Activated CD8-positive, alpha-beta T cell treated with anti-CD3 and anti-CD28 coated beads for 36 hours (primary cell): ENCODE measurements at regions not wholly inside any gene's neighbourhood (a gene's known extent, or its start where the extent isn't known, plus 50 kb on each side); places are given as distances from the start of the nearest gene placed in this dataset.

Experiments used
- ATAC-seq: fragments of 200-7000 bp; cut with Tn5 transposase; one replicate; pipeline ENCODE4 v1.10.0; 2021; ENCODE audit warnings: mild to moderate bottlenecking, moderate library complexity
- CTCF ChIA-PET: fragments of 350-600 bp; sonication (Branson Sonifier 250); formaldehyde crosslinking; loops from one replicate; lab custom pipeline; 2021; ENCODE audit warnings: antibody characterized with exemption; lab: Charles Lee
- POLR2A ChIA-PET: fragments of 350-600 bp; sonication (Branson Sonifier 250); formaldehyde crosslinking; loops from one replicate; lab custom pipeline; 2021; ENCODE audit warnings: antibody characterized with exemption; lab: Charles Lee
- DNase-seq: peaks from one replicate; pipeline ENCODE4 v3.0.0-alpha.2; 2020
- H3K27ac Mint-ChIP-seq: one replicate; pipeline ENCODE4 v1.8.0; 2021; ENCODE audit warnings: mild to moderate bottlenecking, mixed read lengths
- H3K27me3 Mint-ChIP-seq: one replicate; pipeline ENCODE4 v1.8.0; 2021; ENCODE audit warnings: mixed read lengths
- H3K36me3 Mint-ChIP-seq: one replicate; pipeline ENCODE4 v1.8.0; 2021; ENCODE audit warnings: low read depth, mixed read lengths
- H3K4me1 Mint-ChIP-seq: one replicate; pipeline ENCODE4 v1.8.0; 2021; ENCODE audit warnings: low read depth, mixed read lengths
- H3K4me3 Mint-ChIP-seq: one replicate; pipeline ENCODE4 v1.8.0; 2021; ENCODE audit warnings: mild to moderate bottlenecking, moderate library complexity, mixed read lengths
- H3K9me3 Mint-ChIP-seq: one replicate; pipeline ENCODE4 v1.8.0; 2021; ENCODE audit warnings: mixed read lengths
- CTCF ChIP-seq: fragments of 200-600 bp; IDR thresholded peaks from one replicate; pipeline ENCODE4 v1.8.0; 2022; ENCODE audit warnings: antibody characterized with exemption, mild to moderate bottlenecking
- intact Hi-C: fragments of 100-400 bp; cut with micrococcal nuclease; formaldehyde crosslinking; loops from one replicate; pipeline ENCODE4 v1.10.0; 2022

- intact Hi-C loops, result no loop called here
Observed at GRCh38 chr1:82724246-82724645, 923.5 kb downstream of the ADGRL2 start.

GRCh38 chr1:82722608-82723007 lies 921.9 kb downstream of the ADGRL2 start:
- Mint-ChIP-seq H3K27me3 (no peaks in the 10 kb centered on the region), H3K9me3 (no peaks in the 10 kb centered on the region), H3K27ac (no peak overlapping the region), H3K36me3 (no peaks in the 10 kb centered on the region), H3K4me1 (no peaks in the 10 kb centered on the region), H3K4me3 (no peak overlapping the region)
- ChIA-PET CTCF (no interaction called here), POLR2A (no interaction called here)
- TF ChIP-seq CTCF, result no peak
- DNase-seq (no peak), ATAC-seq (no peak)
- intact Hi-C loops, result no loop called here

More at GRCh38 chr1:82724246-82724645, 923.5 kb downstream of the ADGRL2 start:
- H3K27ac Mint-ChIP-seq, result no peak overlapping the region
- TF ChIP-seq CTCF, result no peak
- POLR2A ChIA-PET, result no interaction called here
- CTCF ChIA-PET, result no interaction called here
- ATAC-seq, result no peak
- no peaks in the 10 kb centered on the region for H3K27me3 Mint-ChIP-seq
- H3K9me3 Mint-ChIP-seq, result no peaks in the 10 kb centered on the region
- DNase-seq, result no peak
- no peaks in the 10 kb centered on the region for H3K36me3 Mint-ChIP-seq
- H3K4me1 Mint-ChIP-seq, result no peaks in the 10 kb centered on the region
- no peak overlapping the region for H3K4me3 Mint-ChIP-seq

- Mint-ChIP-seq H3K9me3 (no peaks in the 10 kb centered on the region), H3K27me3 (no peaks in the 10 kb centered on the region), H3K27ac (no peak overlapping the region), H3K4me1 (no peaks in the 10 kb centered on the region), H3K36me3 (no peaks in the 10 kb centered on the region), H3K4me3 (no peak overlapping the region)
- CTCF ChIA-PET, result no interaction called here
- TF ChIP-seq CTCF, result no peak
- POLR2A ChIA-PET, result no interaction called here
- no peak for DNase-seq
- intact Hi-C loops, result no loop called here
- ATAC-seq, result no peak
Observed at GRCh38 chr1:82721702-82722101, 921.0 kb downstream of the ADGRL2 start.

DNA sequence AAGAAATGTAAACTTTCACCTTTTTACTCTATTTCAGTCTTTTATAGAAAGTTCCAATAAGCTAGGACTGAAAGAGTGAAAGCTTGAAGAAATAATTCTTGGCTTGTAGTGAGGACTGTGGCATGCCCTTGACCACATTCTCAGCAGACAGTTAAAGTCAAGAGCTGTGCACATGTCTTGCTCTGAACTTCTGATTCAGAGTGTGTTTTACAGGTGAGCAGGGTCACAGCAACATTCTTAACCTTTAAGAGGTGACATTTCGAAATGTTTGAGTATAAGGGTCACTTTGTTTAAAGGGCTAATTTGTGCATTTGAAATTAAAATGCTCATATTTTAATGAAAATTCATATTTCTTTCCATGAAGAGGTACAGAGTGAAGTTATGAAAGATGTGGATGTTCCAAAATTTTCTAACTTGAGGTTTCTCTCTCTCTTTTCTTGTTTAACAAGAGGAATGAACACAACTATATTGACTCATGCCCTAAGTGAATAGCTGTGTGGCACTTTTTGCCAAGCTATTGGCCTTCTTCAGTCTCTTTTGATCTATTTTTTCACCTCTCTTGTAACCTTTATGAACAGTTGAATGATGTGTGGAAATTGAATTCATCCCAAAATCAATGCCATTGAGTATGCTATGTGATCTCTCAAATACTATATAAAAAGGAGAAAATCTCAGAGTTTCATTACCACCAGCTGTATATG lies 918.1 kb downstream of the ADGRL2 start:
- CTCF ChIA-PET, result no interaction called here
- no peak for DNase-seq
- POLR2A ChIA-PET, result no interaction called here
- Mint-ChIP-seq H3K4me1 (no peaks in the 10 kb centered on the region), H3K27me3 (no peaks in the 10 kb centered on the region), H3K9me3 (peaks cover 3% of the 10 kb centered on the region), H3K27ac (no peak overlapping the region), H3K36me3 (no peaks in the 10 kb centered on the region), H3K4me3 (no peak overlapping the region)
- ATAC-seq, result no peak
- intact Hi-C loops, result no loop called here
- no peak for TF ChIP-seq CTCF

GRCh38 chr1:82710091-82710490 lies 909.4 kb downstream of the ADGRL2 start:
- H3K4me1 Mint-ChIP-seq, result no peaks in the 10 kb centered on the region
- no peak overlapping the region for H3K27ac Mint-ChIP-seq
- no peak for TF ChIP-seq CTCF
- intact Hi-C loops, result no loop called here
- H3K9me3 Mint-ChIP-seq, result peaks cover 4% of the 10 kb centered on the region
- H3K36me3 Mint-ChIP-seq, result no peaks in the 10 kb centered on the region
- ChIA-PET POLR2A (no interaction called here), CTCF (no interaction called here)
- ATAC-seq, result no peak
- no peak overlapping the region for H3K4me3 Mint-ChIP-seq
- DNase-seq, result no peak
- no peaks in the 10 kb centered on the region for H3K27me3 Mint-ChIP-seq
